ENCODE measurements at regions not wholly inside any gene's neighbourhood (a gene's known extent, or its start where the extent isn't known, plus 50 kb on each side); places are given as distances from the start of the nearest gene placed in this dataset.
"Not testable (repeated sequence)": the region's sequence is repeated elsewhere in the genome, so short reads cannot be mapped to it uniquely, and the experiment has no call there.

DNA sequence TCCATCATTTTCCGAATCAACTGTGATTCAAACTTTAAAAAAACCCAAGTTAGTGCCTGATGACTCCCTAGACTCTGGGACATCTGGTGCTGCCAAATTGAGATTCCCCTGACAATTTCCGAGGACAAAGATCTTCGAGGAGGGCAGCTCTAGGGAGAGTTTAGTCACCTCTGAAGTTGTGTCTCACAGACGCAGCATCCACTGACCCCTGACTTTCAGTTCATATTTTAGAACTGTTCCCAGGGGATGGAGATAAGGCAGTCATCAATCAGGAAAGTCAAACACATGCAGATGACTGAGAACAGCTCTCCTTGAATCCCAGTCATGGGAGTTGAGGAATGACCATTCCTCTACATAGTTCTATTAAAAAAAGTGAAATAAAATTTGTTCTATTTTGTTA is 643.9 kb downstream of the TRIML1 start:
- H3K4me3 ChIP-seq (ENCODE audit: low read depth, low read length) = no peak overlapping the region
- TF ChIP-seq, protein P1, sequence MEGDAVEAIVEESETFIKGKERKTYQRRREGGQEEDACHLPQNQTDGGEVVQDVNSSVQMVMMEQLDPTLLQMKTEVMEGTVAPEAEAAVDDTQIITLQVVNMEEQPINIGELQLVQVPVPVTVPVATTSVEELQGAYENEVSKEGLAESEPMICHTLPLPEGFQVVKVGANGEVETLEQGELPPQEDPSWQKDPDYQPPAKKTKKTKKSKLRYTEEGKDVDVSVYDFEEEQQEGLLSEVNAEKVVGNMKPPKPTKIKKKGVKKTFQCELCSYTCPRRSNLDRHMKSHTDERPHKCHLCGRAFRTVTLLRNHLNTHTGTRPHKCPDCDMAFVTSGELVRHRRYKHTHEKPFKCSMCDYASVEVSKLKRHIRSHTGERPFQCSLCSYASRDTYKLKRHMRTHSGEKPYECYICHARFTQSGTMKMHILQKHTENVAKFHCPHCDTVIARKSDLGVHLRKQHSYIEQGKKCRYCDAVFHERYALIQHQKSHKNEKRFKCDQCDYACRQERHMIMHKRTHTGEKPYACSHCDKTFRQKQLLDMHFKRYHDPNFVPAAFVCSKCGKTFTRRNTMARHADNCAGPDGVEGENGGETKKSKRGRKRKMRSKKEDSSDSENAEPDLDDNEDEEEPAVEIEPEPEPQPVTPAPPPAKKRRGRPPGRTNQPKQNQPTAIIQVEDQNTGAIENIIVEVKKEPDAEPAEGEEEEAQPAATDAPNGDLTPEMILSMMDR (IDR thresholded peaks at IDR 0.05; ENCODE audit: insufficient read depth, low read length) = no peak
- DNase-seq (ENCODE audit: low read depth) = no peak

- TF ChIP-seq, protein P1 (IDR thresholded peaks at IDR 0.05; ENCODE audit: insufficient read depth, low read length) = no peak
- no peak for DNase-seq (ENCODE audit: low read depth)
These were observed 644.4 kb downstream of the TRIML1 start for GRCh38 chr4:188783606-188784160.

GRCh38 chr4:188796600-188796999 is 657.4 kb downstream of the TRIML1 start:
- not testable (repeated sequence) for H3K4me3 ChIP-seq (ENCODE audit: low read depth, low read length); DNase-seq (ENCODE audit: low read depth)

More at GRCh38 chr4:188783606-188784160, 644.4 kb downstream of the TRIML1 start:
- no peak overlapping the region for H3K4me3 ChIP-seq (ENCODE audit: low read depth, low read length)

- not testable (repeated sequence) for DNase-seq (ENCODE audit: low read depth); H3K4me3 ChIP-seq (ENCODE audit: low read depth, low read length)
These were observed 657.8 kb downstream of the TRIML1 start for GRCh38 chr4:188797011-188797410.

- no peak overlapping the region for H3K4me3 ChIP-seq (ENCODE audit: low read depth, low read length)
- TF ChIP-seq, protein P1 (IDR thresholded peaks at IDR 0.05; ENCODE audit: insufficient read depth, low read length) = no peak
- DNase-seq (ENCODE audit: low read depth) = no peak
These were observed 665.6 kb downstream of the TRIML1 start for GRCh38 chr4:188804861-188805260.

DNA sequence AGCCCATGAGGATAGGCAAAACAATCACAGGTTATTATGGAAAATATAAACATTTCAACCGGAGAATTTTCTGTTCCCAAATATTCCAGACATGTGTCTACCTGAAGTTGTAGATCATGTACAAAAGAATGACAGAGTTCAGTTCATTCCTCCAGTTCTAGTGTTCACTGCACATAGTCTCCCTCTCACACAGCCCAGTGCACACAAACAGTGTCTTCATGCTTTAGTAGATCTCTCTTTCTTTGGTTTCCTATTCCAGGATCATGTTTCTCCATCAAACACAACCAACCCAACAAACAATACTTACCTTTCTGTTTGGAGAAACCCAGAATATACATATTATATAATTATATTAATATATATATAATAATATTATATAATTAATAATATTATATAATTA is 671.9 kb downstream of the TRIML1 start:
- no peak overlapping the region for H3K4me3 ChIP-seq (ENCODE audit: low read depth, low read length)
- DNase-seq (ENCODE audit: low read depth) = no peak
- TF ChIP-seq, protein P1 (IDR thresholded peaks at IDR 0.05; ENCODE audit: insufficient read depth, low read length) = no peak

DNA sequence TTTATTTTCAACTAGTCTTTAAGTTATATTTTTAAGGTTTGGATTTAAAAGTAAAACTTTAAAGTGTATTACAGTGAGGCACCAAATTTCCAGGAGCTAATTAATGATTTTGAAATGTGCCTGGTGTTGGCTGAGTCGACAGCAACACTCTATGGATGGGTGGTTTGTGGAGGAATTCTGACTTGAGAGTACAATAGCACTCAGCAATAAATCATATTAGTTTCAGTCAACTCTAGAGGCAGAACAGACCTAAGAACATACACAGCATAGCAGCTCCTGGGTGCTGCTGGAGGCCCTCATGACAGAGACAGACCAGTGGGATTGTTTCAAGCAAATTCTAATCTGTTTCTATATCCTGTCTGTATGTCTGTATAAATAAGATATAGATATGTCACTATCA is 673.4 kb downstream of the TRIML1 start:
- no peak for DNase-seq (ENCODE audit: low read depth)
- H3K4me3 ChIP-seq (ENCODE audit: low read depth, low read length) = no peak overlapping the region
- TF ChIP-seq, protein P1 (IDR thresholded peaks at IDR 0.05; ENCODE audit: insufficient read depth, low read length) = no peak

- DNase-seq (ENCODE audit: low read depth) = no peak
- H3K4me3 ChIP-seq (ENCODE audit: low read depth, low read length) = no peak overlapping the region
- TF ChIP-seq, protein P1 (IDR thresholded peaks at IDR 0.05; ENCODE audit: insufficient read depth, low read length) = no peak
These were observed 679.1 kb downstream of the TRIML1 start for GRCh38 chr4:188818300-188818699.
